GM13976 (cell line): ENCODE measurements at regions not wholly inside any gene's neighbourhood (a gene's known extent, or its start where the extent isn't known, plus 50 kb on each side); places are given as distances from the start of the nearest gene placed in this dataset.
"Not testable (repeated sequence)": the region's sequence is repeated elsewhere in the genome, so short reads cannot be mapped to it uniquely, and the experiment has no call there.

Experiments used
- DNase-seq: peaks from one replicate; pipeline ENCODE4 v3.0.0; 2012; ENCODE audit warnings: low spot score
- in situ Hi-C: fragments of 300-500 bp; cut with MboI; formaldehyde crosslinking; loops from one replicate; pipeline ENCODE4 v1.12.0; 2022; ENCODE audit warnings: low sequenced_read_pairs, mixed read lengths, inconsistent platforms; ENCODE audit not compliant: unreplicated experiment
- TF ChIP-seq, protein P1 (sequence below): IDR thresholded peaks from 2 replicates; pipeline ENCODE4 v1.5.1; 2012; ENCODE audit warnings: borderline replicate concordance, mild to moderate bottlenecking; ENCODE audit not compliant: insufficient read depth; ENCODE audit errors: extremely low read depth, missing control alignments, control extremely low read depth

DNA sequence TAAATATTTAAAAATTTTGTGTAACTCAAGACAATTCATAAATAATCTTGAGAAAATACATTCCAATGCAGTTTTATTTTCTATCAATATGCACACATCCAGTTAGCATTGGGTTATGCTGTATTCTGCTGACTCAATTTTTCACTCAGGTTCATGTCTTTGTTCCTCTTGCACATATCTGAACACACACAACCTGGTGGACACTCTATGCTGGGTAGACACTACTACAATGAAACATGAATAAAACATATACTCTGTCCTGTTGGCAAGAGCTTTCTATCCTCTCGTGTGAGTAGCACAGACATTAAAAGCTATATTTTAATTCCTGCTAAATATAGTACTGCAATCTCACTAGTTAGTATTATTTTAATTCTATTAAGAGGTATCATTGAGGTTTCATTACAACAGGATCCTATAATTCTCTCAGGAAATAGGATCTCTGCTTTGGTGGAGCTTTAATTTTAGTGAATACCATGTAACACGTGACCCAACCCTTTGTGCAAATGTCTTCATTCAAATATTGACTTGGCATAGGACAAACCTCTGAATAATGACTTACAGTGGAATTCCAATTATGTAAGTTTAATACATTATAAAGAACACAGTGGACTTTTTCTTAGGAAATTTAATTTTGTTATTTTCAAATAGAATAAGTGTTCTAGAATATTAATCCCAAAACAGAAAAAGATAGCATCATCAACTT lies 342.3 kb upstream of the TMEFF2 start:
- DNase-seq, result no peak
- TF ChIP-seq, protein P1, sequence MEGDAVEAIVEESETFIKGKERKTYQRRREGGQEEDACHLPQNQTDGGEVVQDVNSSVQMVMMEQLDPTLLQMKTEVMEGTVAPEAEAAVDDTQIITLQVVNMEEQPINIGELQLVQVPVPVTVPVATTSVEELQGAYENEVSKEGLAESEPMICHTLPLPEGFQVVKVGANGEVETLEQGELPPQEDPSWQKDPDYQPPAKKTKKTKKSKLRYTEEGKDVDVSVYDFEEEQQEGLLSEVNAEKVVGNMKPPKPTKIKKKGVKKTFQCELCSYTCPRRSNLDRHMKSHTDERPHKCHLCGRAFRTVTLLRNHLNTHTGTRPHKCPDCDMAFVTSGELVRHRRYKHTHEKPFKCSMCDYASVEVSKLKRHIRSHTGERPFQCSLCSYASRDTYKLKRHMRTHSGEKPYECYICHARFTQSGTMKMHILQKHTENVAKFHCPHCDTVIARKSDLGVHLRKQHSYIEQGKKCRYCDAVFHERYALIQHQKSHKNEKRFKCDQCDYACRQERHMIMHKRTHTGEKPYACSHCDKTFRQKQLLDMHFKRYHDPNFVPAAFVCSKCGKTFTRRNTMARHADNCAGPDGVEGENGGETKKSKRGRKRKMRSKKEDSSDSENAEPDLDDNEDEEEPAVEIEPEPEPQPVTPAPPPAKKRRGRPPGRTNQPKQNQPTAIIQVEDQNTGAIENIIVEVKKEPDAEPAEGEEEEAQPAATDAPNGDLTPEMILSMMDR, result no peak
- in situ Hi-C loops, result no loop called here

DNA sequence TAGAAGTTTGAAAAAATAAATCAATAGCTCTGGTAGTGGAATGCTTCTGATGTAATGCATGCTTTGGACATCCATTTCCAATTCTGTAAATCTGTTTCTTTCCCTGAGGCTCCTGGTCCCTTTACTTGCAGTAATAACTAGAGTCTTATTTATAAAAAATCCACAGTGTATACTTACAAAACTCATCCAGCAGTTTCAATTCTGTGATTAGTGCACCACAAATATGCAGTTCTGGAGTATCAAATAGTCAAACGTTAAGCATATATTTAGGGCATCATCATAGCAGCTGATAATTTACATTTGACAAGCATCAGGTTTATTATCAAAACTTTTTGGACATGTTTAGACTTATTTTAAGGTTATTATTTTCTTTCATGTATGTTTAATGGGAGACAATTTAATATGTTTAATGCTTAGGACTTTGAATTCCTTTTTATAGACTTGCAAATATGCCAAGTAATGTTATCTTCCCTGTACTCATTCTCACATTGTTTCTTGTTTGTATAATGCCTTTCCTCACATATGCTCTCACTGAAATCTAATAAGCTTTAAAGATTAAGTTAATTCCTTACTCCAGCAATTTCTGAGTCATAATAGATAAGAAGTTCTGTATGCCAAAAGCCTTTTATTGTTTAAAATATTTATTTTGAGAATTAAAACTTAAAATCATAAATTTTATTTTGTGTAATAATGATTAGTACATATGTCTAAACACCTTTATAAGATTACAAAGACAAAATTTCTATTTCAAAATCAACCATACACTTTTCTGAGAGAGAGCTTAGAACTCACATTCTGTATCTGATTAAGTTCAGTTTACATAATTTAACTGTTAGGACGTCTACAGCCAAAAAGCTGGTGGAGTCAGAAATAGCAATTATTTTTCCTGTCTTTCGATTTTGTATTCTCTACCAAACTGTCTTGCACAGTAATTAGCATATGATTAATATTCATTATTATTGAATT lies 341.5 kb upstream of the TMEFF2 start:
- DNase-seq, result no peak
- TF ChIP-seq, protein P1, result no peak
- in situ Hi-C loops, result no loop called here

DNA sequence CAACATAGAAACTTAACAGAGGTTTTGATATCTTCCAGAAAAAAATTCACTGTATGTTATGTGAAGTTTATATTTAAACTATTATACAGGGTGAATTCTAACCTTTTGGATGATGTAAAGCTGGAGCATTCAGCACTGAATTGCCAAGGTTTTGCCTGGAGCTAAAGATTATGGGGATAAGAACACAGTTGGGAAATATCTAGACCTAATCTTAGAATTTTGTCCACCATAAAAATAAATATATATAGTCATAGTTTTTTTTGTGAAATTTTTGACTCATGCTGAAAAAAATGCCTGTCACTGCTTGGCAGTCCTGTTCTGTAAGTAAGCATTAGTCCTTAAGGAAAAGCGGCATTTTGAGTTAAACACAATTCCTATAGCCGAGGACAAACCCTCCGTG lies 339.3 kb upstream of the TMEFF2 start:
- in situ Hi-C loops, result no loop called here
- DNase-seq, result no peak
- TF ChIP-seq, protein P1, result no peak

DNA sequence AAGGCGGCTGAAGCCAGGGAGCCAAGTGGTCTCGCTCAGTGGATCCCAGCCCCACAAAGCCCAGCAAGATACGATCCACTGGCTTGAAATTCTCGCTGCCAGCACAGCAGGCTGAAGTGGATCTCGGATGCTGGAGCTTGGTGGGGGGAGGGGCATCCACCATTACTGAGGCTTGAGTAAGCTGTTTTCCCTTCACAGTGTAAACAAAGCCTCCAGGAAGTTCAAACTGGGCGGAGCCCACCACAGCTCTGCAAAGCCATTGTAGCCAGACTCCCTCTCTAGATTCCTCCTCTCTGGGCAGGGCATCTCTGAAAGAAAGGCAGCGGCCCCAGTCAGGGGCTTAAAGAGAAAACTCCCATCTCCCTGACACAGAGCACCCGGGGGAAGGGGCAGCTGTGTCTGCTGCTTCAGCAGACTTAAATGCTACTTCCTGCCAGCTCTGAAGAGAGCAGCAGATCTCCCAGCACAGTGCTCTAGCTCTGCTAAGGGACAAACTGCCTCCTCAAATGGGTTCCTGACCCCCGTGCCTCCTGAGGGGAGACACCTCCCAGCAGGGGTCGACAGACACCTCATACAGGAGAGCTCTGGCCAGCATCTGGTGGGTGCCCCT lies 330.0 kb upstream of the TMEFF2 start:
- DNase-seq, in situ Hi-C loops: not testable (repeated sequence)

DNA sequence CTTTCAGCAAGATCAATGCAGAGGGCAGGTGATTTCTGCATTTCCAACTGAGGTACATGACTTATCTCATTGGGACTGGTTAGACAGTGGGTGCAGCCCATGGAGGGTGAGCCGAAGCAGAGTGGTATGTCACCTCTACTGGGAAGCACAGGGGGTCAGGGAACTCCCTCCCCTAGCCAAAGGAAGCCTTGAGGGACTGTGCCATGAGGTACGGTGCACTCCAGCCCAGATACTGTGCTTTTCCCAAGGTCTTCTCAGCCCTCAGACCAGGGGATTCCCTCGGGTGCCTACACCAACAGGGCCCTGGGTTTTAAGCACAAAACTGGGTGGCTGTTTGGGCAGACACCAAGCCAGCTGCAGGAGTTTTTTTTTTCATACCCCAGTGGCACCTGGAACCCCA lies 329.5 kb upstream of the TMEFF2 start:
- in situ Hi-C loops, DNase-seq: not testable (repeated sequence)

DNA sequence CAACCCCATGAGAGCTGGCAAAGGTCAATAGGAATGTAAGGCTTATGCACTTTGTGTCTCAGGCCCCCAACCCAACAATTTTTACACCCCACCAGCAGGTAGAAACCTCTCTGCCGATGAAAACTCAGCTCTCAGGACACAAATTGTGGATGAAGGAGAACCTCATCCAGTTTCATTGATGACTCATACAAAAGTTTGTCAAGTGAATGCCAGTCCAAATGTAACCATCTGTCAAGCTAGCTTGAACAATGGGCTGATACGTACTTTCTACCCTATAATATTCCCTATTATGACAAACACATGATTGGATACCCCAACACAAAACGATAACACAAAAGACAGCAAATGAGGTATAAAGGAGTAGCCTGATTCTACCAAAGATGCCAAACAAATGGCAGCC lies 321.2 kb upstream of the TMEFF2 start:
- TF ChIP-seq, protein P1, result no peak
- no peak for DNase-seq
- in situ Hi-C loops, result no loop called here

DNA sequence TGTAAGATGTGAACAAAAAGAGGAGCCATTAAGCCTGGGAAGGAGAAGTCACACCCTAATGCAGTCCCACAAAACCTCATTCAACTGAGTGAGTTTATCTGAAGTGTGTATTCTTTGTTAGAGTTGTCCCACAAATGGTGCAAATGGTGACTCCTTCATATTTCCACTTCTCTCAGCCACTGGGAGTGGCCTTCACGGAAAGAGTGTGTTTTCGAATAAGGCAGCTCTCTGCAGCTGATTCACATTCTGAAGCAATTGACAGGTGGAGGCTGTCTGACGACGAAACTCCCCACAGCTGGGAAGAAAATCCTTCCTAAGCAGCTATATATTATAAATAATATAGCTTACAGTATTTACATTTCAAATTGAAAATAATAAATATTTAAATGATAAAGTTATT lies 318.8 kb upstream of the TMEFF2 start:
- TF ChIP-seq, protein P1, result no peak
- no peak for DNase-seq
- in situ Hi-C loops, result no loop called here

DNA sequence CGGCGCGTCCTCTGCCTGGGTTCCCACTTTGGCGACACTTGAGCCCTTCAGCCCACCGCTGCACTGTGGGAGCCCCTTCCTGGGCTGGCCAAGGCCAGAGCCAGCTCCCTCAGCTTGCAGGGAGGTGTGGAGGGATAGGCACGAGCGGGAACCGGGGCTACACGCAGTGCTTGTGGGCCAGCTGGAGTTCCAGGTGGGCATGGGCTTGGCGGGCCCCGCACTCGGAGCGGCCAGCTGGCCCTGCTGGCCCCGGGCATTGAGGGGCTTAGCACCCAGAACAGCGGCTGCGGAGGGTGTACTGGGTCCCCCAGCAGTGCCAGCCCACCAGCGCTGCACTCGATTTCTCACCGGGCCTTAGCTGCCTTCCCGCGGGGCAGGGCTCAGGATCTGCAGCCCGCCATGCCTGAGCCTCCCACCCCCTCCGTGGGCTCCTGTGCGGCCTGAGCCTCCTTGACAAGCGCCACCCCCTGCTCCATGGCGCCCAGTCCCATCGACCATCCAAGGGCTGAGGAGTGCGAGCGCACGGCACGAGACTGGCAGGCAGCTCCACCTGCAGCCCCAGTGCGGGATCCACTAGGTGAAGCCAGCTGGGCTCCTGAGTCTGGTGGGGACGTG lies 313.2 kb upstream of the TMEFF2 start:
- DNase-seq, in situ Hi-C loops: not testable (repeated sequence)
